H9 (cell line): ENCODE measurements at regions not wholly inside any gene's neighbourhood (a gene's known extent, or its start where the extent isn't known, plus 50 kb on each side); places are given as distances from the start of the nearest gene placed in this dataset.

Experiments
- DNase-seq: peaks from one replicate; pipeline ENCODE4 v3.0.0-alpha.2; 2017
- H2AFZ ChIP-seq: one replicate; pipeline ENCODE4 v1.6.1; 2013; ENCODE audit warnings: mild to moderate bottlenecking, low read length, control low read depth, moderate library complexity
- H2AK5ac ChIP-seq: 2 replicates; pipeline ENCODE4 v1.6.1; 2013; ENCODE audit warnings: low read length, control low read depth, mixed read lengths; ENCODE audit not compliant: insufficient read length
- H2BK120ac ChIP-seq: one replicate; pipeline ENCODE4 v1.6.1; 2013; ENCODE audit warnings: low read depth, mild to moderate bottlenecking, low read length, control low read depth, inconsistent platforms; ENCODE audit not compliant: poor library complexity, severe bottlenecking
- H2BK12ac ChIP-seq: 2 replicates; pipeline ENCODE4 v1.6.1; 2013; ENCODE audit warnings: low read length, control low read depth, mixed read lengths, low read depth; ENCODE audit not compliant: insufficient read length
- H2BK15ac ChIP-seq: 2 replicates; pipeline ENCODE4 v1.6.1; 2013; ENCODE audit warnings: low read depth, low read length, control low read depth
- H2BK20ac ChIP-seq: one replicate; pipeline ENCODE4 v1.6.1; 2013; ENCODE audit warnings: low read depth, mild to moderate bottlenecking, low read length, control low read depth, inconsistent platforms; ENCODE audit not compliant: poor library complexity, severe bottlenecking
- H2BK5ac ChIP-seq: 2 replicates; pipeline ENCODE4 v1.6.1; 2013; ENCODE audit warnings: low read length, control low read depth, mixed read lengths; ENCODE audit not compliant: insufficient read length
- H3K14ac ChIP-seq: 2 replicates; pipeline ENCODE4 v1.6.1; 2013; ENCODE audit warnings: low read length, control low read depth; ENCODE audit not compliant: insufficient read depth
- H3K18ac ChIP-seq: 2 replicates; pipeline ENCODE4 v1.6.1; 2013; ENCODE audit warnings: low read depth, mild to moderate bottlenecking, mixed read lengths, low read length, control low read depth; ENCODE audit not compliant: insufficient read length
- H3K23ac ChIP-seq: 2 replicates; pipeline ENCODE4 v1.6.1; 2013; ENCODE audit warnings: low read length, control low read depth, mixed read lengths, low read depth; ENCODE audit not compliant: insufficient read length
- H3K23me2 ChIP-seq: 2 replicates; pipeline ENCODE4 v1.6.1; 2013; ENCODE audit warnings: low read depth, mild to moderate bottlenecking, mixed read lengths, low read length, control low read depth; ENCODE audit not compliant: insufficient read length, poor library complexity, severe bottlenecking
- H3K27ac ChIP-seq: 2 replicates; pipeline ENCODE4 v1.5.1; 2013; ENCODE audit warnings: low read length, control low read depth, mixed read lengths, low read depth; ENCODE audit not compliant: insufficient read length
- H3K27me3 ChIP-seq: 2 replicates; pipeline ENCODE4 v1.6.1; 2013; ENCODE audit warnings: low read length, control low read depth, inconsistent platforms; ENCODE audit not compliant: insufficient read depth
- H3K4ac ChIP-seq: 2 replicates; pipeline ENCODE4 v1.6.1; 2013; ENCODE audit warnings: low read depth, mild to moderate bottlenecking, control low read depth, inconsistent platforms, low read length, moderate library complexity
- H3K4me1 ChIP-seq: 2 replicates; pipeline ENCODE4 v1.6.1; 2013; ENCODE audit warnings: low read length, control low read depth, inconsistent platforms; ENCODE audit not compliant: insufficient read depth
- H3K4me2 ChIP-seq: 2 replicates; pipeline ENCODE4 v1.6.1; 2013; ENCODE audit warnings: low read length, control low read depth, mixed read lengths; ENCODE audit not compliant: insufficient read length, insufficient read depth
- H3K56ac ChIP-seq: 2 replicates; pipeline ENCODE4 v1.6.1; 2013; ENCODE audit warnings: low read depth, mild to moderate bottlenecking, mixed read lengths, low read length, control low read depth; ENCODE audit not compliant: insufficient read length
- H3K79me1 ChIP-seq: 2 replicates; pipeline ENCODE4 v1.6.1; 2013; ENCODE audit warnings: low read depth, mild to moderate bottlenecking, moderate library complexity, low read length, control low read depth, inconsistent platforms; ENCODE audit not compliant: insufficient read depth, poor library complexity, severe bottlenecking
- H3K79me2 ChIP-seq: 2 replicates; pipeline ENCODE4 v1.6.1; 2013; ENCODE audit warnings: low read length, control low read depth, inconsistent platforms; ENCODE audit not compliant: insufficient read depth
- H3K9ac ChIP-seq: 2 replicates; pipeline ENCODE4 v1.6.1; 2013; ENCODE audit warnings: low read length, control low read depth, mixed read lengths; ENCODE audit not compliant: insufficient read length; ENCODE audit errors: extremely low read depth
- H3K9me3 ChIP-seq: one replicate; pipeline ENCODE4 v1.6.1; 2013; ENCODE audit warnings: low read depth, low read length, inconsistent platforms; ENCODE audit not compliant: control insufficient read depth
- H3T11ph ChIP-seq: one replicate; pipeline ENCODE4 v1.6.1; 2013; ENCODE audit warnings: mild to moderate bottlenecking, low read length, control low read depth, inconsistent platforms
- H4K20me1 ChIP-seq: one replicate; pipeline ENCODE4 v1.6.1; 2013; ENCODE audit not compliant: control insufficient read depth, insufficient read length, insufficient read depth
- H4K5ac ChIP-seq: 2 replicates; pipeline ENCODE4 v1.6.1; 2013; ENCODE audit warnings: low read depth, mild to moderate bottlenecking, mixed read lengths, low read length, control low read depth; ENCODE audit not compliant: insufficient read length
- H4K8ac ChIP-seq: replicated peaks from 2 replicates; pipeline ENCODE4 v1.6.1; 2013; ENCODE audit warnings: low read length, control low read depth, mixed read lengths, low read depth; ENCODE audit not compliant: insufficient read length
- H4K91ac ChIP-seq: 2 replicates; pipeline ENCODE4 v1.6.1; 2013; ENCODE audit warnings: low read depth, mild to moderate bottlenecking, moderate library complexity, mixed read lengths, low read length, control low read depth; ENCODE audit not compliant: insufficient read length
- H3K27ac Mint-ChIP-seq, 3 experiments: 2 replicates in 2 of 3; 3 replicates in 1 of 3; pipeline ENCODE4 v1.8.0; 2020 to 2021; ENCODE audit warnings: mixed read lengths in 3 of 3, mild to moderate bottlenecking in 1 of 3, moderate library complexity in 1 of 3
- H3K27me3 Mint-ChIP-seq: 2 replicates; pipeline ENCODE4 v1.8.0; 2021; ENCODE audit warnings: low read depth, mild to moderate bottlenecking, moderate library complexity, mixed read lengths
- H3K36me3 Mint-ChIP-seq, 3 experiments: 2 replicates in 2 of 3; 3 replicates in 1 of 3; pipeline ENCODE4 v1.8.0; 2020 to 2021; ENCODE audit warnings: low read depth in 3 of 3, mixed read lengths in 3 of 3; ENCODE audit not compliant: insufficient read depth in 1 of 3
- H3K4me1 Mint-ChIP-seq, 2 experiments: 2 replicates each; pipeline ENCODE4 v1.8.0; 2020; ENCODE audit warnings: mixed read lengths in 2 of 2
- H3K4me3 Mint-ChIP-seq, 2 experiments: 2 replicates in 1 of 2; 3 replicates in 1 of 2; pipeline ENCODE4 v1.8.0; 2020 to 2021; ENCODE audit warnings: mild to moderate bottlenecking in 2 of 2, mixed read lengths in 2 of 2, moderate library complexity in 1 of 2
- H3K9me3 Mint-ChIP-seq, 2 experiments: 2 replicates in 1 of 2; 3 replicates in 1 of 2; pipeline ENCODE4 v1.8.0; 2020; ENCODE audit warnings: mild to moderate bottlenecking in 2 of 2, mixed read lengths in 2 of 2, moderate library complexity in 1 of 2
- WGBS: extraction: QIAGEN DNeasy Blood & Tissue Kit; methylation state at CpG from one replicate; pipeline ENCODE4 v1.1.7; 2013; ENCODE audit warnings: missing lambda C conversion rate, low lambda C conversion rate, mixed read lengths; ENCODE audit not compliant: insufficient read length; ENCODE audit errors: extremely low coverage; 5-methylcytosine and 5-hydroxymethylcytosine counted together
- TF ChIP-seq, protein P1 (sequence below): fragments of 200-600 bp; sonication (generic); conservative IDR thresholded peaks from 3 replicates; pipeline ENCODE4 v1.8.0; 2021; ENCODE audit warnings: antibody characterized with exemption, mild to moderate bottlenecking

GRCh38 chr15:93900476-93901400 lies 330.6 kb upstream of the MCTP2 start:
- Histone ChIP-seq H4K5ac (no peak overlapping the region), H3K23me2 (no peaks in the 10 kb centered on the region), H3T11ph (no peak overlapping the region), H4K20me1 (no peaks in the 10 kb centered on the region), H3K9ac (no peak overlapping the region), H2BK15ac (no peak overlapping the region), H3K4ac (no peak overlapping the region), H3K23ac (no peak overlapping the region), H3K27ac (no peak overlapping the region), H2BK120ac (no peak overlapping the region), H2AFZ (no peak overlapping the region), H3K9me3 (no peaks in the 10 kb centered on the region), H2BK20ac (no peak overlapping the region), H3K4me2 (no peak overlapping the region), H2AK5ac (no peak overlapping the region), H3K27me3 (no peaks in the 10 kb centered on the region), H3K4me1 (no peaks in the 10 kb centered on the region), H2BK5ac (no peak overlapping the region), H3K79me1 (no peaks in the 10 kb centered on the region), H3K18ac (no peak overlapping the region), H3K79me2 (no peaks in the 10 kb centered on the region), H4K8ac (no peak overlapping the region), H2BK12ac (no peak overlapping the region), H4K91ac (no peak overlapping the region), H3K56ac (no peak overlapping the region), H3K14ac (no peak overlapping the region)
- Mint-ChIP-seq H3K4me3 (no peak overlapping the region), H3K36me3 (no peaks in the 10 kb centered on the region), H3K9me3 (no peaks in the 10 kb centered on the region), H3K4me1 (no peaks in the 10 kb centered on the region), H3K27me3 (no peaks in the 10 kb centered on the region; the same call in 1 of the 2 replicates), H3K27ac (no peak overlapping the region)
- no CpG with 5 or more reads among the region's 39 CpGs for WGBS
- TF ChIP-seq, protein P1, sequence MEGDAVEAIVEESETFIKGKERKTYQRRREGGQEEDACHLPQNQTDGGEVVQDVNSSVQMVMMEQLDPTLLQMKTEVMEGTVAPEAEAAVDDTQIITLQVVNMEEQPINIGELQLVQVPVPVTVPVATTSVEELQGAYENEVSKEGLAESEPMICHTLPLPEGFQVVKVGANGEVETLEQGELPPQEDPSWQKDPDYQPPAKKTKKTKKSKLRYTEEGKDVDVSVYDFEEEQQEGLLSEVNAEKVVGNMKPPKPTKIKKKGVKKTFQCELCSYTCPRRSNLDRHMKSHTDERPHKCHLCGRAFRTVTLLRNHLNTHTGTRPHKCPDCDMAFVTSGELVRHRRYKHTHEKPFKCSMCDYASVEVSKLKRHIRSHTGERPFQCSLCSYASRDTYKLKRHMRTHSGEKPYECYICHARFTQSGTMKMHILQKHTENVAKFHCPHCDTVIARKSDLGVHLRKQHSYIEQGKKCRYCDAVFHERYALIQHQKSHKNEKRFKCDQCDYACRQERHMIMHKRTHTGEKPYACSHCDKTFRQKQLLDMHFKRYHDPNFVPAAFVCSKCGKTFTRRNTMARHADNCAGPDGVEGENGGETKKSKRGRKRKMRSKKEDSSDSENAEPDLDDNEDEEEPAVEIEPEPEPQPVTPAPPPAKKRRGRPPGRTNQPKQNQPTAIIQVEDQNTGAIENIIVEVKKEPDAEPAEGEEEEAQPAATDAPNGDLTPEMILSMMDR = peak; percentile 51; the same call in 2 of the 3 replicates
- DNase-seq = peak; percentile 57
